Esophagus squamous epithelium (tissue), 4 donors: ENCODE measurements at regions not wholly inside any gene's neighbourhood (a gene's known extent, or its start where the extent isn't known, plus 50 kb on each side); places are given as distances from the start of the nearest gene placed in this dataset.

ENCODE experiments used
- CTCF ChIP-seq, 6 experiments: fragments of 450-650 bp in 4 of 6; fragments of 200-600 bp in 2 of 6; sonication (generic) in 2 of 6; IDR thresholded peaks; one replicate each; pipeline ENCODE4 v1.5.1; 2016 to 2019; ENCODE audit warnings: antibody characterized with exemption in 6 of 6, mild to moderate bottlenecking in 4 of 6, moderate library complexity in 4 of 6
- POLR2A ChIP-seq, 4 donors: fragments of 450-650 bp; IDR thresholded peaks; one replicate each; pipeline ENCODE4 v1.6.1; 2017; ENCODE audit warnings: antibody characterized with exemption in 4 of 4, mild to moderate bottlenecking in 4 of 4, moderate library complexity in 3 of 4

DNA sequence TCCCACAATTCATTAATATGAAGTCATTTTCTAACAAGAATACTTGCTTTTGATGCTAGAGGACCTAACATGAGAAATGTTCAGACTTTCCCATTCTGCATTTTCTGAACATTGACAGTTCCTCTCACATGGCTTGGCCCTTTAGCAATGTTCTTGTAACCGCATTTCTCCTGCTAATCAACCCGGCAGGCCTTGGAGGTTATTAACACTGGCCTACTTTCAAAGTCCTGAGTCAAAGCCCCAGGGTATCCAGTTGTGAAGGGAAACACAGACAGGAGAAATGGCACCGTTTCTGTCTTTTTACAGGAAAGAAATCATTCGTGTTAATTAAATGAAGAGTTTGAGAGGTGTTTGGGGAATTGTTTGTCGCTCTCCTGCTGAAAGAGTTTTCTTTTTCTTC lies 446.5 kb upstream of the MIS18BP1 start:
- TF ChIP-seq CTCF (IDR thresholded peaks at IDR 0.05) (no peak), POLR2A (IDR thresholded peaks at IDR 0.05) (no peak)
